Skin epidermis (tissue), 12 donors: ENCODE measurements at regions not wholly inside any gene's neighbourhood (a gene's known extent, or its start where the extent isn't known, plus 50 kb on each side); places are given as distances from the start of the nearest gene placed in this dataset.

ENCODE experiments used
- H3K27ac ChIP-seq, 21 experiments: fragments of 200-600 bp; sonication (generic) in 11 of 21; one replicate each; pipeline ENCODE4 v1.5.0; 2020; ENCODE audit warnings: mild to moderate bottlenecking in 3 of 21, inconsistent platforms in 2 of 21, moderate library complexity in 2 of 21
- H3K4me3 ChIP-seq, 7 experiments: fragments of 200-600 bp; sonication (generic) in 2 of 7; one replicate each; pipeline ENCODE4 v1.5.0; 2020; ENCODE audit warnings: inconsistent platforms in 2 of 7, mild to moderate bottlenecking in 2 of 7, moderate library complexity in 1 of 7

- H3K4me3 ChIP-seq, result no peak overlapping the region
- H3K27ac ChIP-seq, result no peak overlapping the region
These were observed 263.2 kb downstream of the CYP26B1 start for GRCh38 chr2:71884303-71885042.

- H3K27ac ChIP-seq, result peak overlapping the region in 1 of 21 experiments; percentile 14
- no peak overlapping the region for H3K4me3 ChIP-seq
These were observed 264.7 kb downstream of the CYP26B1 start for GRCh38 chr2:71882949-71883472.

- Histone ChIP-seq H3K4me3 (no peak overlapping the region), H3K27ac (no peak overlapping the region)
These were observed 265.3 kb downstream of the CYP26B1 start for GRCh38 chr2:71882236-71882946.

- Histone ChIP-seq H3K4me3 (no peak overlapping the region), H3K27ac (peak overlapping the region in 3 of 21 experiments; percentile 10 to 49 (median 41))
These were observed 266.6 kb downstream of the CYP26B1 start for GRCh38 chr2:71880846-71881610.

GRCh38 chr2:71880287-71880686, 267.4 kb downstream of the CYP26B1 start:
- Histone ChIP-seq H3K4me3 (no peak overlapping the region), H3K27ac (no peak overlapping the region)

- H3K4me3 ChIP-seq, result no peak overlapping the region
- peak overlapping the region in 1 of 21 experiments; percentile 8 for H3K27ac ChIP-seq
These were observed 268.0 kb downstream of the CYP26B1 start for GRCh38 chr2:71879509-71880184.

- Histone ChIP-seq H3K27ac (no peak overlapping the region), H3K4me3 (no peak overlapping the region)
These were observed 268.8 kb downstream of the CYP26B1 start for GRCh38 chr2:71878626-71879508.

GRCh38 chr2:71877636-71878035, 270.0 kb downstream of the CYP26B1 start:
- Histone ChIP-seq H3K4me3 (no peak overlapping the region), H3K27ac (no peak overlapping the region)

- Histone ChIP-seq H3K4me3 (no peak overlapping the region), H3K27ac (no peak overlapping the region)
These were observed 270.9 kb downstream of the CYP26B1 start for GRCh38 chr2:71876542-71877451.

GRCh38 chr2:71872466-71873051, 275.1 kb downstream of the CYP26B1 start:
- Histone ChIP-seq H3K27ac (no peak overlapping the region), H3K4me3 (no peak overlapping the region)

- Histone ChIP-seq H3K27ac (no peak overlapping the region), H3K4me3 (no peak overlapping the region)
These were observed 282.2 kb downstream of the CYP26B1 start for GRCh38 chr2:71865391-71865965.

GRCh38 chr2:71864085-71864484, 283.6 kb downstream of the CYP26B1 start:
- H3K4me3 ChIP-seq, result no peak overlapping the region
- H3K27ac ChIP-seq, result peak overlapping the region in 1 of 21 experiments; percentile 23

- no peak overlapping the region for H3K4me3 ChIP-seq
These were observed 284.3 kb downstream of the CYP26B1 start for GRCh38 chr2:71863396-71863795.

GRCh38 chr2:71862921-71863320, 284.7 kb downstream of the CYP26B1 start:
- H3K4me3 ChIP-seq, result no peak overlapping the region

More at GRCh38 chr2:71863396-71863795, 284.3 kb downstream of the CYP26B1 start:
- H3K27ac ChIP-seq, result peak overlapping the region in 2 of 21 experiments; percentile 20 to 28

GRCh38 chr2:71861186-71862160, 286.2 kb downstream of the CYP26B1 start:
- Histone ChIP-seq H3K4me3 (no peak overlapping the region), H3K27ac (no peak overlapping the region)

More at GRCh38 chr2:71862921-71863320, 284.7 kb downstream of the CYP26B1 start:
- peak overlapping the region in 2 of 21 experiments; percentile 20 to 28 for H3K27ac ChIP-seq
